ENCODE measurements at regions not wholly inside any gene's neighbourhood (a gene's known extent, or its start where the extent isn't known, plus 50 kb on each side); places are given as distances from the start of the nearest gene placed in this dataset.

GRCh38 chr12:75923964-75924666 lies 107.5 kb downstream of the PHLDA1 start:
- no peak for TF ChIP-seq TAF1 (IDR thresholded peaks at IDR 0.05; ENCODE audit: low read depth)
- no peak for TF ChIP-seq MAX (IDR thresholded peaks at IDR 0.05)
- TF ChIP-seq ZBTB7A (IDR thresholded peaks at IDR 0.05; ENCODE audit: low read depth) = no peak
- no peak for TF ChIP-seq REST (IDR thresholded peaks at IDR 0.05; ENCODE audit: low read depth)
- no peak for TF ChIP-seq EP300 (IDR thresholded peaks at IDR 0.05; ENCODE audit: borderline replicate concordance)
- TF ChIP-seq YY1 (IDR thresholded peaks at IDR 0.05; ENCODE audit: low read depth) = no peak
- no peak for TF ChIP-seq TCF12 (IDR thresholded peaks at IDR 0.05; ENCODE audit: low read depth)
- no peak for TF ChIP-seq FOXM1 (IDR thresholded peaks at IDR 0.05; ENCODE audit: borderline replicate concordance, low read depth)

Data from Ishikawa (cell line).